ENCODE measurements at regions not wholly inside any gene's neighbourhood (a gene's known extent, or its start where the extent isn't known, plus 50 kb on each side); places are given as distances from the start of the nearest gene placed in this dataset.

GRCh38 chr9:84137968-84138367, 157.4 kb downstream of the RMI1 start:
- TF ChIP-seq CTCF (IDR thresholded peaks at IDR 0.05) (no peak), POLR2A (IDR thresholded peaks at IDR 0.05) (no peak)
